Gastroesophageal sphincter (tissue), 4 donors: ENCODE measurements at regions not wholly inside any gene's neighbourhood (a gene's known extent, or its start where the extent isn't known, plus 50 kb on each side); places are given as distances from the start of the nearest gene placed in this dataset.

Experiments
- ATAC-seq: fragments of 150-250 bp; one replicate; pipeline ENCODE4 v1.9.1; 2016; ENCODE audit warnings: mild to moderate bottlenecking, moderate library complexity
- H3K27ac ChIP-seq, 4 donors: fragments of 200-600 bp; sonication (generic) in 3 of 4; 1 replicate in 3 of 4; 2 replicates in 1 of 4; pipeline ENCODE4 v1.5.1; 2016 to 2019
- H3K27me3 ChIP-seq: fragments of 200-600 bp; sonication (generic); one replicate; pipeline ENCODE4 v1.5.1; 2019
- H3K36me3 ChIP-seq, 2 donors: fragments of 200-600 bp; sonication (generic); one replicate each; pipeline ENCODE4 v1.5.1; 2019; ENCODE audit warnings: control low read depth in 1 of 2
- H3K4me1 ChIP-seq, 3 donors: fragments of 200-600 bp; sonication (generic); 1 replicate in 2 of 3; 2 replicates in 1 of 3; pipeline ENCODE4 v1.5.1; 2016 to 2019; ENCODE audit warnings: control low read depth in 2 of 3
- H3K4me3 ChIP-seq, 2 donors: fragments of 200-600 bp; sonication (generic); one replicate each; pipeline ENCODE4 v1.5.1; 2019; ENCODE audit warnings: mild to moderate bottlenecking in 1 of 2, moderate library complexity in 1 of 2
- H3K9me3 ChIP-seq, 3 donors: fragments of 200-600 bp; sonication (generic); one replicate each; pipeline ENCODE4 v1.5.1; 2017 to 2019; ENCODE audit warnings: control low read depth in 2 of 3
- CTCF ChIP-seq, 4 experiments: fragments of 200-600 bp in 2 of 4; fragments of 450-650 bp in 2 of 4; sonication (generic) in 1 of 4; IDR thresholded peaks; one replicate each; pipeline ENCODE4 v1.5.1; 2017 to 2019; ENCODE audit warnings: antibody characterized with exemption in 4 of 4, mild to moderate bottlenecking in 2 of 4, moderate library complexity in 2 of 4
- EP300 ChIP-seq: sonication (generic); formaldehyde crosslinking; IDR thresholded peaks from one replicate; pipeline ENCODE4 v1.6.1; 2017; ENCODE audit warnings: antibody characterized with exemption, mild to moderate bottlenecking
- POLR2A ChIP-seq, 2 donors: fragments of 450-650 bp; IDR thresholded peaks; one replicate each; pipeline ENCODE4 v1.6.1; 2017; ENCODE audit warnings: antibody characterized with exemption in 2 of 2, mild to moderate bottlenecking in 2 of 2, moderate library complexity in 1 of 2
- POLR2AphosphoS5 ChIP-seq: sonication (generic); formaldehyde crosslinking; IDR thresholded peaks from one replicate; pipeline ENCODE4 v1.6.1; 2017; ENCODE audit warnings: antibody characterized with exemption
- WGBS, 2 donors: methylation state at CpG; one replicate each; pipeline ENCODE4 v1.1.5; 2018; ENCODE audit warnings: low coverage in 1 of 2; 5-methylcytosine and 5-hydroxymethylcytosine counted together

GRCh38 chr12:28698553-28698952 lies 450.5 kb upstream of the FAR2 start:
- Histone ChIP-seq H3K4me1 (no peaks in the 10 kb centered on the region), H3K36me3 (no peaks in the 10 kb centered on the region), H3K9me3 (peaks cover 0 to 4% (median 0%) of the 10 kb centered on the region in 3 donors), H3K27ac (no peak overlapping the region), H3K27me3 (no peaks in the 10 kb centered on the region), H3K4me3 (no peak overlapping the region)
- no peak for TF ChIP-seq EP300
- TF ChIP-seq POLR2AphosphoS5 = no peak
- no peak for TF ChIP-seq CTCF (IDR thresholded peaks at IDR 0.05)
- WGBS, 2 donors = 75 to 91% methylated on average over 2 of the region's 2 CpGs
- ATAC-seq = no peak

- Histone ChIP-seq H3K27me3 (no peaks in the 10 kb centered on the region), H3K36me3 (no peaks in the 10 kb centered on the region), H3K27ac (no peak overlapping the region), H3K4me1 (no peaks in the 10 kb centered on the region), H3K9me3 (peaks cover 0 to 8% (median 0%) of the 10 kb centered on the region in 3 donors), H3K4me3 (no peak overlapping the region)
- TF ChIP-seq POLR2A (IDR thresholded peaks at IDR 0.05) (no peak), CTCF (IDR thresholded peaks at IDR 0.05) (no peak), POLR2AphosphoS5 (no peak), EP300 (no peak)
- ATAC-seq = no peak
Measured at GRCh38 chr12:28699029-28699428, 450.0 kb upstream of the FAR2 start.

GRCh38 chr12:28700161-28700560 lies 448.9 kb upstream of the FAR2 start:
- 63 to 77% methylated on average over 2 to 3 of the region's 3 CpGs for WGBS, 2 donors
- Histone ChIP-seq H3K36me3 (no peaks in the 10 kb centered on the region), H3K4me1 (no peaks in the 10 kb centered on the region), H3K27me3 (no peaks in the 10 kb centered on the region), H3K9me3 (peaks cover 0 to 11% (median 0%) of the 10 kb centered on the region in 3 donors), H3K4me3 (no peak overlapping the region), H3K27ac (no peak overlapping the region)
- TF ChIP-seq POLR2A (IDR thresholded peaks at IDR 0.05) (no peak), CTCF (IDR thresholded peaks at IDR 0.05) (no peak), EP300 (no peak), POLR2AphosphoS5 (no peak)
- ATAC-seq = no peak

- Histone ChIP-seq H3K27me3 (no peaks in the 10 kb centered on the region), H3K4me1 (no peaks in the 10 kb centered on the region), H3K27ac (no peak overlapping the region), H3K4me3 (no peak overlapping the region), H3K9me3 (peaks cover 0 to 11% (median 0%) of the 10 kb centered on the region in 3 donors), H3K36me3 (no peaks in the 10 kb centered on the region)
- no peak for ATAC-seq
- TF ChIP-seq POLR2A (IDR thresholded peaks at IDR 0.05) (no peak), EP300 (no peak), CTCF (IDR thresholded peaks at IDR 0.05) (no peak), POLR2AphosphoS5 (no peak)
Measured at GRCh38 chr12:28704477-28705169, 444.5 kb upstream of the FAR2 start.

DNA sequence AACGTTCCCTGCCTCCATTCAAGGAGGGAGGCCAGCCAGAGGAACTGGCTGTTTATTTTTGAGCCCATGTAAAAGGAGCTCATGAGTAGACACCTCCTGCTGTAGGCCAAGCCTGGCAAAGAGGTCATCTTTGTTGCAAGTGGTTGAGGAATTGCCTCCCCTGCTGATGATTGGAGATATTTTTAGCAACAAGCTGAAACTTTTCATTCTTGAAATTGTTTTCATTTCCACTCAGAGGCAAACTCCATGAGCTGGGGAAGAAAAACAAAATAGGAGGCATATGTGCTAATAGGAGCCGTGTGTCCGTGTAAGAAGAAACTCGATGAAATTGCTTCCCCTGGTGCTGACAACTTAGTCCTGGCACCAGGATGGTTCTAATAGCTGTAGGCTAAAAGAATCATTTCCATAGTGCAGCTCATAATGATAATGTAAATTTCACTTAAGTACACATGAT lies 440.1 kb upstream of the FAR2 start:
- Histone ChIP-seq H3K36me3 (no peaks in the 10 kb centered on the region), H3K27ac (no peak overlapping the region), H3K4me1 (no peaks in the 10 kb centered on the region), H3K4me3 (no peak overlapping the region), H3K27me3 (no peaks in the 10 kb centered on the region), H3K9me3 (peaks cover 0 to 3% (median 0%) of the 10 kb centered on the region in 3 donors)
- TF ChIP-seq POLR2A (IDR thresholded peaks at IDR 0.05) (no peak), CTCF (IDR thresholded peaks at IDR 0.05) (no peak), EP300 (no peak), POLR2AphosphoS5 (no peak)
- 67 to 94% methylated on average over 2 to 3 of the region's 4 CpGs for WGBS, 2 donors
- peak; percentile 36 for ATAC-seq
